ENCODE measurements at regions not wholly inside any gene's neighbourhood (a gene's known extent, or its start where the extent isn't known, plus 50 kb on each side); places are given as distances from the start of the nearest gene placed in this dataset.
"Not testable (repeated sequence)": the region's sequence is repeated elsewhere in the genome, so short reads cannot be mapped to it uniquely, and the experiment has no call there.

- H2AFZ ChIP-seq (ENCODE audit: low read depth): no peak overlapping the region
- 19% methylated on average over 1 of the region's 1 CpG for WGBS (ENCODE audit: low lambda C conversion rate)
- no peak overlapping the region for H3K4me2 ChIP-seq
- ChIA-PET CTCF (no interaction called here), POLR2A (no interaction called here)
- no peaks in the 10 kb centered on the region for H3K79me2 ChIP-seq (ENCODE audit: insufficient read depth)
- H3F3A ChIP-seq (replicated peaks; ENCODE audit: insufficient read depth): no peaks in the 10 kb centered on the region
- H3K9me3 ChIP-seq: no peaks in the 10 kb centered on the region
- no peak overlapping the region for H3K4me3 ChIP-seq (ENCODE audit: low read depth in 2 of 2, low read length in 1 of 2)
- H3K27ac ChIP-seq (ENCODE audit: low read depth in 2 of 2, low read length in 1 of 2): no peak overlapping the region
- H3K4me1 ChIP-seq (ENCODE audit: control insufficient read depth in 1 of 2, insufficient read depth in 2 of 2, low read depth in 1 of 2, low read length in 1 of 2): no peaks in the 10 kb centered on the region
- H4K20me1 ChIP-seq (ENCODE audit: insufficient read depth): no peaks in the 10 kb centered on the region
- TF ChIP-seq, protein P1, sequence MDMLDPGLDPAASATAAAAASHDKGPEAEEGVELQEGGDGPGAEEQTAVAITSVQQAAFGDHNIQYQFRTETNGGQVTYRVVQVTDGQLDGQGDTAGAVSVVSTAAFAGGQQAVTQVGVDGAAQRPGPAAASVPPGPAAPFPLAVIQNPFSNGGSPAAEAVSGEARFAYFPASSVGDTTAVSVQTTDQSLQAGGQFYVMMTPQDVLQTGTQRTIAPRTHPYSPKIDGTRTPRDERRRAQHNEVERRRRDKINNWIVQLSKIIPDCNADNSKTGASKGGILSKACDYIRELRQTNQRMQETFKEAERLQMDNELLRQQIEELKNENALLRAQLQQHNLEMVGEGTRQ (IDR thresholded peaks at IDR 0.05; ENCODE audit: borderline replicate concordance, low read depth, low read length): no peak
- TF ChIP-seq, protein P2, sequence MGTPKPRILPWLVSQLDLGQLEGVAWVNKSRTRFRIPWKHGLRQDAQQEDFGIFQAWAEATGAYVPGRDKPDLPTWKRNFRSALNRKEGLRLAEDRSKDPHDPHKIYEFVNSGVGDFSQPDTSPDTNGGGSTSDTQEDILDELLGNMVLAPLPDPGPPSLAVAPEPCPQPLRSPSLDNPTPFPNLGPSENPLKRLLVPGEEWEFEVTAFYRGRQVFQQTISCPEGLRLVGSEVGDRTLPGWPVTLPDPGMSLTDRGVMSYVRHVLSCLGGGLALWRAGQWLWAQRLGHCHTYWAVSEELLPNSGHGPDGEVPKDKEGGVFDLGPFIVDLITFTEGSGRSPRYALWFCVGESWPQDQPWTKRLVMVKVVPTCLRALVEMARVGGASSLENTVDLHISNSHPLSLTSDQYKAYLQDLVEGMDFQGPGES (IDR thresholded peaks at IDR 0.05; ENCODE audit: low read depth, low read length): no peak
- no peak for TF ChIP-seq GATA2 (CRISPR knock-in tag; IDR thresholded peaks at IDR 0.05)
- TF ChIP-seq, protein P3, sequence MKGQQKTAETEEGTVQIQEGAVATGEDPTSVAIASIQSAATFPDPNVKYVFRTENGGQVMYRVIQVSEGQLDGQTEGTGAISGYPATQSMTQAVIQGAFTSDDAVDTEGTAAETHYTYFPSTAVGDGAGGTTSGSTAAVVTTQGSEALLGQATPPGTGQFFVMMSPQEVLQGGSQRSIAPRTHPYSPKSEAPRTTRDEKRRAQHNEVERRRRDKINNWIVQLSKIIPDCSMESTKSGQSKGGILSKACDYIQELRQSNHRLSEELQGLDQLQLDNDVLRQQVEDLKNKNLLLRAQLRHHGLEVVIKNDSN (IDR thresholded peaks at IDR 0.05; ENCODE audit: borderline replicate concordance, low read depth): no peak
- TF ChIP-seq PBX3 (IDR thresholded peaks at IDR 0.05): no peak
- TF ChIP-seq RAD21 (IDR thresholded peaks at IDR 0.05; ENCODE audit: low read length): no peak
- no peaks in the 10 kb centered on the region for H3K27me3 ChIP-seq (ENCODE audit: insufficient read depth)
- H3K9me2 ChIP-seq: no peaks in the 10 kb centered on the region
- DNase-seq: no peak
- no peaks in the 10 kb centered on the region for H3K36me3 ChIP-seq (replicated peaks in 1 of 2; ENCODE audit: control insufficient read depth in 1 of 2, insufficient read depth in 2 of 2, low read length in 1 of 2)
- no peak overlapping the region for H3K9ac ChIP-seq
These were observed 572.3 kb downstream of the RAB28 start for GRCh38 chr4:12911750-12912358.

DNA sequence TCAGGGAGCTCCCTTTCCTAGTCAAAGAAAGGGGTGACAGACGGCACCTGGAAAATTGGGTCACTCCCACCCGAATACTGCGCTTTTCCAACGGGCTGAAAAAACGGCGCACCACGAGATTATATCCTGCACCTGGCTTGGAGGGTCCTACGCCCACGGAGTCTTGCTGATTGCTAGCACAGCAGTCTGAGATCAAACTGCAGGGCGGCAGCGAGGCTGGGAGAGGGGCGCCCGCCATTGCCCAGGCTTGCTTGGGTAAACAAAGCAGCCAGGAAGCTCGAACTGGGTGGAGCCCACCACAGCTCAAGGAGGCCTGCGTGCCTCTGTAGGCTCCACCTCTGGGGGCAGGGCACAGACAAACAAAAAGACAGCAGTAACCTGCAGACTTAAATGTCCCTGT is 580.5 kb downstream of the RAB28 start:
- H3K4me2 ChIP-seq; H3K4me1 ChIP-seq (ENCODE audit: control insufficient read depth in 1 of 2, insufficient read depth in 2 of 2, low read depth in 1 of 2, low read length in 1 of 2); H4K20me1 ChIP-seq (ENCODE audit: insufficient read depth); DNase-seq; H3K9me3 ChIP-seq; POLR2A ChIA-PET; H3K9ac ChIP-seq; H3K36me3 ChIP-seq (replicated peaks in 1 of 2; ENCODE audit: control insufficient read depth in 1 of 2, insufficient read depth in 2 of 2, low read length in 1 of 2); H3K27ac ChIP-seq (ENCODE audit: low read depth in 2 of 2, low read length in 1 of 2); H3K9me2 ChIP-seq; H3F3A ChIP-seq (replicated peaks; ENCODE audit: insufficient read depth); H3K27me3 ChIP-seq (ENCODE audit: insufficient read depth); H3K4me3 ChIP-seq (ENCODE audit: low read depth in 2 of 2, low read length in 1 of 2); CTCF ChIA-PET; H3K79me2 ChIP-seq (ENCODE audit: insufficient read depth); H2AFZ ChIP-seq (ENCODE audit: low read depth): not testable (repeated sequence)
- WGBS (ENCODE audit: low lambda C conversion rate): 23% methylated on average over 9 of the region's 15 CpGs

DNA sequence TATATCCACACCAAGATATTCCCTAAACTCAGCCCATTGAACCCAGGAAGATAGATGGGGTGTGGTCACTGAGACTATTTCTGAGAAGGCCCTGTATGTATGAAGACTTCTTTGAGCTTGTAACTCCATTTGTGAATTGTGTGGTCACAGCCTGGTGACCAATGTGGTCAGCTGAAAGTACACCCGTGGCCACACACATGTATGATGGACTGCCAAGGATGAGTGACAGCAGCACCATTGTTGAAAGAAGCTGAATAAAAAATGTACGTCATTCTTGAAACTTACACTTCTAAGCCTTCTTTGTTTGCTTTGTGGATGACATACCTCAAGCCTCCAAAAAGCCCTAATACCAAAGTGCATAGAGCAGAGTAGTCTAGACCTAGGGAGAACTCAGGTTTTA is 581.4 kb downstream of the RAB28 start:
- no peaks in the 10 kb centered on the region for H3F3A ChIP-seq (replicated peaks; ENCODE audit: insufficient read depth)
- no peak overlapping the region for H3K4me3 ChIP-seq (ENCODE audit: low read depth in 2 of 2, low read length in 1 of 2)
- no peaks in the 10 kb centered on the region for H4K20me1 ChIP-seq (ENCODE audit: insufficient read depth)
- no peaks in the 10 kb centered on the region for H3K36me3 ChIP-seq (replicated peaks in 1 of 2; ENCODE audit: control insufficient read depth in 1 of 2, insufficient read depth in 2 of 2, low read length in 1 of 2)
- no peak overlapping the region for H2AFZ ChIP-seq (ENCODE audit: low read depth)
- ChIA-PET CTCF (no interaction called here), POLR2A (no interaction called here)
- 16% methylated on average over 2 of the region's 2 CpGs for WGBS (ENCODE audit: low lambda C conversion rate)
- H3K27me3 ChIP-seq (ENCODE audit: insufficient read depth): no peaks in the 10 kb centered on the region
- no peak overlapping the region for H3K4me2 ChIP-seq
- H3K79me2 ChIP-seq (ENCODE audit: insufficient read depth): no peaks in the 10 kb centered on the region
- no peak for DNase-seq
- H3K4me1 ChIP-seq (ENCODE audit: control insufficient read depth in 1 of 2, insufficient read depth in 2 of 2, low read depth in 1 of 2, low read length in 1 of 2): no peaks in the 10 kb centered on the region
- H3K9me3 ChIP-seq: no peaks in the 10 kb centered on the region
- no peaks in the 10 kb centered on the region for H3K9me2 ChIP-seq
- no peak overlapping the region for H3K9ac ChIP-seq
- no peak overlapping the region for H3K27ac ChIP-seq (ENCODE audit: low read depth in 2 of 2, low read length in 1 of 2)
- TF ChIP-seq TCF12 (IDR thresholded peaks at IDR 0.05) (no peak), TEAD4 (IDR thresholded peaks at IDR 0.05; ENCODE audit: borderline replicate concordance, insufficient read depth) (no peak), RAD21 (IDR thresholded peaks at IDR 0.05; ENCODE audit: low read length) (no peak), RCOR1 (IDR thresholded peaks at IDR 0.05; ENCODE audit: low read length) (no peak), FOXJ3 (CRISPR knock-in tag; IDR thresholded peaks at IDR 0.05) (no peak)
- TF ChIP-seq, protein P4, sequence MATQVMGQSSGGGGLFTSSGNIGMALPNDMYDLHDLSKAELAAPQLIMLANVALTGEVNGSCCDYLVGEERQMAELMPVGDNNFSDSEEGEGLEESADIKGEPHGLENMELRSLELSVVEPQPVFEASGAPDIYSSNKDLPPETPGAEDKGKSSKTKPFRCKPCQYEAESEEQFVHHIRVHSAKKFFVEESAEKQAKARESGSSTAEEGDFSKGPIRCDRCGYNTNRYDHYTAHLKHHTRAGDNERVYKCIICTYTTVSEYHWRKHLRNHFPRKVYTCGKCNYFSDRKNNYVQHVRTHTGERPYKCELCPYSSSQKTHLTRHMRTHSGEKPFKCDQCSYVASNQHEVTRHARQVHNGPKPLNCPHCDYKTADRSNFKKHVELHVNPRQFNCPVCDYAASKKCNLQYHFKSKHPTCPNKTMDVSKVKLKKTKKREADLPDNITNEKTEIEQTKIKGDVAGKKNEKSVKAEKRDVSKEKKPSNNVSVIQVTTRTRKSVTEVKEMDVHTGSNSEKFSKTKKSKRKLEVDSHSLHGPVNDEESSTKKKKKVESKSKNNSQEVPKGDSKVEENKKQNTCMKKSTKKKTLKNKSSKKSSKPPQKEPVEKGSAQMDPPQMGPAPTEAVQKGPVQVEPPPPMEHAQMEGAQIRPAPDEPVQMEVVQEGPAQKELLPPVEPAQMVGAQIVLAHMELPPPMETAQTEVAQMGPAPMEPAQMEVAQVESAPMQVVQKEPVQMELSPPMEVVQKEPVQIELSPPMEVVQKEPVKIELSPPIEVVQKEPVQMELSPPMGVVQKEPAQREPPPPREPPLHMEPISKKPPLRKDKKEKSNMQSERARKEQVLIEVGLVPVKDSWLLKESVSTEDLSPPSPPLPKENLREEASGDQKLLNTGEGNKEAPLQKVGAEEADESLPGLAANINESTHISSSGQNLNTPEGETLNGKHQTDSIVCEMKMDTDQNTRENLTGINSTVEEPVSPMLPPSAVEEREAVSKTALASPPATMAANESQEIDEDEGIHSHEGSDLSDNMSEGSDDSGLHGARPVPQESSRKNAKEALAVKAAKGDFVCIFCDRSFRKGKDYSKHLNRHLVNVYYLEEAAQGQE (IDR thresholded peaks at IDR 0.05; ENCODE audit: low read depth, low read length): no peak
- TF ChIP-seq, protein P5, sequence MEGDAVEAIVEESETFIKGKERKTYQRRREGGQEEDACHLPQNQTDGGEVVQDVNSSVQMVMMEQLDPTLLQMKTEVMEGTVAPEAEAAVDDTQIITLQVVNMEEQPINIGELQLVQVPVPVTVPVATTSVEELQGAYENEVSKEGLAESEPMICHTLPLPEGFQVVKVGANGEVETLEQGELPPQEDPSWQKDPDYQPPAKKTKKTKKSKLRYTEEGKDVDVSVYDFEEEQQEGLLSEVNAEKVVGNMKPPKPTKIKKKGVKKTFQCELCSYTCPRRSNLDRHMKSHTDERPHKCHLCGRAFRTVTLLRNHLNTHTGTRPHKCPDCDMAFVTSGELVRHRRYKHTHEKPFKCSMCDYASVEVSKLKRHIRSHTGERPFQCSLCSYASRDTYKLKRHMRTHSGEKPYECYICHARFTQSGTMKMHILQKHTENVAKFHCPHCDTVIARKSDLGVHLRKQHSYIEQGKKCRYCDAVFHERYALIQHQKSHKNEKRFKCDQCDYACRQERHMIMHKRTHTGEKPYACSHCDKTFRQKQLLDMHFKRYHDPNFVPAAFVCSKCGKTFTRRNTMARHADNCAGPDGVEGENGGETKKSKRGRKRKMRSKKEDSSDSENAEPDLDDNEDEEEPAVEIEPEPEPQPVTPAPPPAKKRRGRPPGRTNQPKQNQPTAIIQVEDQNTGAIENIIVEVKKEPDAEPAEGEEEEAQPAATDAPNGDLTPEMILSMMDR (IDR thresholded peaks at IDR 0.05): no peak
